ENCODE measurements at regions not wholly inside any gene's neighbourhood (a gene's known extent, or its start where the extent isn't known, plus 50 kb on each side); places are given as distances from the start of the nearest gene placed in this dataset.

DNA sequence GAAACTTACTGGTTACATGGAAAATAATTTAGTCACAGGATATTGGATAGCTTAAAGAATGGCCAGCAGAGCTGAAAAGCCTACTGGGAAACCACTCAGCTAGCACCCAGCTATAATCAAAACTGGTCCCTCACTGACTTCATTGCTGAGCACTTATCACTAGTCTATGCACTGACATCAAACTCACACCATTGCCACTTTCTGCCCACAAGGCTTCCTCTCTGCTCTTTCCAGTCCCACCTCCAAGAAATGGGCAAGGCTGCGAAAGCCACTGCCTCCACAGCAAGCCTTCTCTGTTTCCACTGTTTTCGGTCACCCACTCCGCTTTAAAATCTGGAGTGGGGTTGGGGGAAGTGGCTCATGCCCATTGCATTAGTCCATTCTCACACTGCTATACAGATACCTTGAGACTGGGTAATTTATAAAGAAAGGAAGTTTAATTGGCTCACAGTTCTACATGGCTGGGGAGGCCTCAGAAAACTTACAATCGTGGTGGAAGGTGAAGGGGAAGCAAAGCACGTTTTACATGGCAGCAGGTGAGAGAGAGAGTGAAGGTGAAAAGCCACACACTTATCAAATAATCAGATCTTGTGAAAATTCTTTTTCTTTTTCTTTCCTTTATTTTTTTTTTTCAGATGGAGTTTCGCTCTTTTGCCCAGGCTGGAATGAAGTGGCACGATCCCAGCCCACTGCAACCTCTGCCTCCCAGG lies 77.0 kb upstream of the CERS6 start:
- DNase-seq (ENCODE audit: low spot score), result peak; percentile 43

DNA sequence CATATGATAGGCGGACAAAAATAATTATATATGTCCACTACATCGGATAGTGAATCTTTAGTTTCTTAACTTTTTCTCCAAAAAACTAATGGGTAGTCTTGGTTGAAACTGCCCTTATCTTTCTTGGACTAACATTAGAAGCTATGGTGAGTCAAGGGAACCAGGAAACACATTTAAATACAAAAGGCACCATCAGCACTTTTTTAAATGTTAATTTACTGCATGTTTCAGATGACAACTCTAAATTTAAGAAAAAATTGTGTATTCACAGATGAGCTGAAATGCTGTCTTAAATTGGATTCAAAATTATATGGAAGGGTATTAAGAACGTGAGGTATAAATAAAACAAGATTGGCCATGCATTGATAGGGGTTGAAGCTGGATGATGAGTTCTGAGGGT lies 75.6 kb upstream of the CERS6 start:
- no peak for DNase-seq (ENCODE audit: low spot score)

DNA sequence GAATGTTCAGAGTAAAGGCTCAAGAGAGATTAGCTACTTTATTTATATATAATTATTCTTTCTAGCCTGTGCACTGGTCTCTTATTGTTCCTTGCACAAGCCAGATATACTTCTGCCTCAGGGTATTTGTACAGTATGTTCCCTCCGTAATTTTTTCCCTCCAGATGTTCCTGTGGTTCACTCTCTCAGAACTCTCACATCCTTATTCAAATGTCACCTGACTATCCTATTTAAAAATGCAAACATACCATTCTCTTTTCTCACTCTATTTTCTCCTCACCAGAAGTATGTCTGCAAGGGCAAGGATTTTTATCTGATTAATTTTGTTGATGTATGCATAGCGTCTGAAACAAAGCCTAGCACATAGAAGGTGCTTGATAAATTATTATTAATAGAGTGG lies 64.0 kb upstream of the CERS6 start:
- no peak for DNase-seq (ENCODE audit: low spot score)

DNA sequence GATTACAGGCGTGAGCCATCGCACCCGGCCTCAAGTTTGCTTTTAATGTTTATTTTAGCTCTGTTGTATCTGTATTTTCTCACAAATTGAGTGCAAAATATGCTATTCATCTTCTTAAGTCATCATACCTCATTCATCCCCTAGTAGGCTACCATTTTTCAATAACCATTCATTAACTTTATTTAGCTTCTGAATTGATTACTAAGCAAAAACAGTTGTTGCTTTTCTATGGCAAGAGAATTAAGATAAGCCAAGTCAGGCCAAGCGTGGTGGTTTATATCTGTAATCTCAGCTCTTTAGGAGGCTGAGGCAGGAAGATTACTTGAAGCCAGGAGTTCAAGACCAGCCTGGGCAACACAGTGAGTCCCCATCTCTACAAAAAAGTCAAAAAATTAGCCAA lies 63.3 kb upstream of the CERS6 start:
- DNase-seq (ENCODE audit: low spot score), result no peak

DNA sequence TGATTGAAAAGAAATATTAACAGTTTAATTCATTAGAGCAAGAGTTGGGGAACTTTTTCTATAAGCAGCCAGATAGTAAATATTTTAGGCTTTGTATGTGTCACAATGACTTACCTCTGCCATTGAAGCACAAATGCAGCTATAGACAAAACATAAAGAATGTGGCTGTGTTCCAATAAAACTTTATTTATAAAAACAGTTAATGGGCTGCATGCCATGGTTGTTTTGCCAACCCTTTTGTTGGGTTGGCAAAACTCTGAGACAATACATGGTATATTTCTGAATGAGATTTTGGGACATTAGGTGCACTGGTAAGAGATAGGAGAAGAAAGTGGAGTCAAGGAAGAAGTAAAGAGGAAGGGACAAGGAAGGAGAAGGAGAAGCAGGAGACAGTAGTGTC lies 61.8 kb upstream of the CERS6 start:
- no peak for DNase-seq (ENCODE audit: low spot score)

DNA sequence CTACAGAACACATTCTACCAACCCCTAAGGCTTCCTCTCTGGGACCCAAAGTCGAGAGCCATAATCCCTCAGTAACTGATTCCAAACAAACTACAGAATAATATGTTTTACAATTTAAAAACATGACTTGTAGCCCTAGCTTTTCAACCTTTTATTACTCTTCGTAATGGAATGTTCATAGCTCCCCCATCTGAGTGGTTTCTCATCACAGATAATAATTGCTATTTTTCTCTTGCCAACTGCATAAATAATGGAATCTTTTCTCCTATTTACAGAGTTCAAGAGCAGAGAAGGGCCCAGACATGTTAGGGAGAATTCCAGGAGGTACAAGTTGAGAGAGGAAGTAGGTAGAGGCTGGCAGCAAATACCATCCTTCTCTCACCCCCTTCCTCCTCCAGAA lies 59.9 kb upstream of the CERS6 start:
- DNase-seq (ENCODE audit: low spot score), result no peak

DNA sequence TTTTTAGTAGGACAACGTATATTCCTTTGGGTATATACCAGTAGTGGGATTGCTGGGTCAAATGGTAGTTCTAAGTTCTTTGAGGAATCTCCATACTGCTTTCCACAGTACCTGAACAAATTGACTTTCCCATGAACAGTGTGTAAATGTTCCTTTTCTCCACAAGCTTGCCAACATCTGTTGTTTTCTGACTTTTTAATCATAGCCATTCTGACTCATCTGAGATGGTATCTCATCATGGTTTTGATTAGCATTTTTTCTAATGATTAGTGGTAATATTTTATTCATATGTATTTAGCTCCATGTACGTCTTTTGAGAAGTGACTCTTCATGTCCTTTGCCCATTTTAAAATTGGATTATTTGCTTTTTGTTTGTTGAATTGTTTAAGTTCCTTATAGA lies 58.4 kb upstream of the CERS6 start:
- DNase-seq (ENCODE audit: low spot score), result no peak

DNA sequence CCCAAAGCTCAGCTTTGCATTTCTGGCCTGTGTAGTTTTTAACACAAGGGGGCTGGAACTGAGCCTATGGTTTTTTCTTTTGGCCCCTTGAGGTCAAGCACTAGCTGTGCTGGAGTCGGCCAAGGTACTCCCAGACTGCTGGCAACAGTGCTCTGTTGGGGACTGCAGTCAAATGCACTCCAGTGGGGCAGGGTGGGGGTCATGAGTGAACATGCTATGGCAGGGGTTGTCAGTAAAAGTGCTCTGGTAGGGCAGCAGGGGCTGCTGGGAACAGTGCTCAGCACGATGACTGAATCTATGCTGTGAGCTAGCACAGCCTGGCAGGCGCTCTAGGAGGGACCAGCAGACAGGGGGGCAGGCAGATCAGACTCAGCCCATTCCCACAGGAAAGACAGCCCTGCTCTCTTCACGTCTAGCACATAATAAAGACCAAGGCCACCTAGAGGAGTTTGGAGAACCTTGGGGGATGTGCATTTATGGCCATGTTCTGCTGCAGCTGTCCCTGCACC lies 55.0 kb upstream of the CERS6 start:
- DNase-seq (ENCODE audit: low spot score), result no peak

DNA sequence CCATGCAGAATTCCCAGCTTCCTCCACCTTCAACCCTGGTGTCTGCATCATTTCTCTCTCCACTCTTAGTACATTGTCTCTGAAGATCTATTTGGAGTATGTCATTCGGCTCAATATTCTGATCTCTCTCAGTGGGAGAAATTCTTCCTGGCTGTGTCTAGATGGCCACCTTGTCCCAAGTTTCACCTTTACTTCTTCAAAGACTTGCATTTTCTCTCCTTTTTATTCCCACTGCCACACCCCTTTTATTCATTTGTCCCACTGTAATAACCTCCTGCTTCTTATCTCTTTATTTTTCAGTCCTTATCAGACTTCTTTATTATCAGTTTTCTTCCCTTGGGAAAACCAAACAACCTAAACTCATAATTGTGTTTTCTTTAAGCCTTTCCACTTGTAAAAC lies 54.3 kb upstream of the CERS6 start:
- no peak for DNase-seq (ENCODE audit: low spot score)

DNA sequence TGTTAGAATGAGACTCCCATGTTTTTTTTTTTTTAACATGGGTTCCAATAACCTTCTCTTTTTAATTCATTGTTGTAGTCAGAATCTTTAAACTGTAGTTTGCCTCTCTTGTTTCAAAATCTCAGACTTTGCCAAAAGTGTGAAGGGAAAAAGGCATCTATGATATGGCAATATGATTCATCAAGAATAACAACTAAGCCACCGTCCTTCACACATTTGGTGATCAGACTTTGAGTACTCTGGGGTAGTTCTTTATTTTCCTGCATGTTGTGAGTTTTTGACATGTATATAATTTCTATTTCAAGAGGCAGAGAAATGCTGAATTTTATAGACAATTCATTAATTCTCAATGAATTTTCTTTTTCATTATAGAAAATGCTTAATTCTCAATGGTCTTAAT lies 53.5 kb upstream of the CERS6 start:
- DNase-seq (ENCODE audit: low spot score), result no peak

DNA sequence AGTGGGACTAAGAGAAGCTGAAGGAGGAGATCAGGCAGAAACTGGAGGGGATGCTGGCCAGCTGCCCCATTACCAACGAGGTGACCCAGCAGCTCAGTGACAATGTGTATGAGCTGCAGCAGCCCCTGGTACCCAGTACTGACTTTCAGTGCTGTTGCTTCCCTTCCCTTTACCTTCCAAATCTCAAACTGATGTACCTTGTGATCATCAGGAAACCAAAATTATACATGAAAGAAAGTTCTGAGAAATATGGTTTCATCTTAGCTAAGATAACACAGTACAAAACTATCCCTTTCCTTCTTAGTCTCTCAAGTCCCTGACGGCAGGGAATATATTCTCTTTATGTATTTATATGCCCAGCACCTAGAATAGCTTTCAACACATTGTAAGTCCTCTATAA lies 52.3 kb upstream of the CERS6 start:
- DNase-seq (ENCODE audit: low spot score), result no peak

DNA sequence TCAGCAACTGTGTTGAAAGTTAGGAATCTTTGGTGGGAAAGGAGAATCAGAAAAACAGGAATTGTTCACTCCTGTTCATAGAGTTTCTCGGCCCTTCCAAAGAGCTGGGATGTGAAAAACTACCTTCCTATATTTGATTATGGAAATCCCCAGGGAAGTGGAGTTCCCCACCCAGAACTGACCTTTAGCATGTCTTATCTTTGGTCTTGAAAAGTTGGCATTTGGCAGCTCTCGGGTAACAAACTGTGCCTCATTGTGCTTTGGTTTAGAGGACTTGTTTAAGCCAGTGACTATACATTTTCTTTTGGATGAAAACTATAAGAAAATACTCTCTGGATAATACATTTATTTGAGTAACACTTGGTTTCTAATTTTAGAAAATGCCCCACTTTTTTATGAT lies 51.3 kb upstream of the CERS6 start:
- DNase-seq (ENCODE audit: low spot score), result no peak
